CD8-positive, alpha-beta memory T cell (primary cell): ENCODE measurements at regions not wholly inside any gene's neighbourhood (a gene's known extent, or its start where the extent isn't known, plus 50 kb on each side); places are given as distances from the start of the nearest gene placed in this dataset.
"Not testable (repeated sequence)": the region's sequence is repeated elsewhere in the genome, so short reads cannot be mapped to it uniquely, and the experiment has no call there.

ENCODE experiments used
- CTCF ChIA-PET: fragments of 350-600 bp; sonication (Branson Sonifier 250); formaldehyde crosslinking; loops from one replicate; lab custom pipeline; 2021; ENCODE audit warnings: antibody characterized with exemption; lab: Charles Lee
- POLR2A ChIA-PET: fragments of 350-600 bp; sonication (Branson Sonifier 250); formaldehyde crosslinking; loops from one replicate; lab custom pipeline; 2021; ENCODE audit warnings: antibody characterized with exemption; lab: Charles Lee
- DNase-seq, 5 donors: peaks; one replicate each; pipeline versions ENCODE4 v3.0.0 to v3.0.0-alpha.2; 2020 to 2022; ENCODE audit warnings: mixed read lengths in 1 of 5
- H3K27ac ChIP-seq: one replicate; pipeline ENCODE4 v1.7.0; 2013; ENCODE audit warnings: low read depth, mild to moderate bottlenecking, low read length, moderate library complexity
- H3K27me3 ChIP-seq: 2 replicates; pipeline ENCODE4 v1.7.0; 2013; ENCODE audit warnings: low read length, mild to moderate bottlenecking; ENCODE audit not compliant: insufficient read depth, poor library complexity, severe bottlenecking
- H3K36me3 ChIP-seq: 2 replicates; pipeline ENCODE4 v1.7.0; 2013; ENCODE audit warnings: mild to moderate bottlenecking, low read length, moderate library complexity; ENCODE audit not compliant: insufficient read depth
- H3K4me1 ChIP-seq: 2 replicates; pipeline ENCODE4 v1.7.0; 2013; ENCODE audit warnings: mild to moderate bottlenecking, low read length, moderate library complexity; ENCODE audit not compliant: insufficient read depth
- H3K4me3 ChIP-seq: 2 replicates; pipeline ENCODE4 v1.7.0; 2013; ENCODE audit warnings: mild to moderate bottlenecking, low read length
- H3K9me3 ChIP-seq: 2 replicates; pipeline ENCODE4 v1.7.0; 2013; ENCODE audit warnings: mild to moderate bottlenecking, low read length
- H3K27ac Mint-ChIP-seq, 8 donors: one replicate each; pipeline ENCODE4 v1.8.0; 2020 to 2021; ENCODE audit warnings: mixed read lengths in 8 of 8, mild to moderate bottlenecking in 6 of 8, inconsistent platforms in 3 of 8, moderate library complexity in 3 of 8
- H3K27me3 Mint-ChIP-seq, 2 donors: one replicate each; pipeline ENCODE4 v1.8.0; 2020 to 2021; ENCODE audit warnings: mixed read lengths in 2 of 2, mild to moderate bottlenecking in 1 of 2, moderate library complexity in 1 of 2
- H3K36me3 Mint-ChIP-seq, 3 donors: one replicate each; pipeline ENCODE4 v1.8.0; 2020 to 2021; ENCODE audit warnings: mixed read lengths in 3 of 3, inconsistent platforms in 1 of 3, mild to moderate bottlenecking in 1 of 3
- H3K4me1 Mint-ChIP-seq, 3 donors: one replicate each; pipeline ENCODE4 v1.8.0; 2020 to 2021; ENCODE audit warnings: mixed read lengths in 3 of 3, inconsistent platforms in 1 of 3, mild to moderate bottlenecking in 1 of 3
- H3K4me3 Mint-ChIP-seq, 7 donors: one replicate each; pipeline ENCODE4 v1.8.0; 2020 to 2021; ENCODE audit warnings: mixed read lengths in 7 of 7, mild to moderate bottlenecking in 6 of 7, moderate library complexity in 4 of 7, inconsistent platforms in 2 of 7
- H3K9me3 Mint-ChIP-seq, 5 donors: one replicate each; pipeline ENCODE4 v1.8.0; 2020 to 2022; ENCODE audit warnings: mixed read lengths in 5 of 5, mild to moderate bottlenecking in 3 of 5, moderate library complexity in 2 of 5, inconsistent platforms in 1 of 5

DNA sequence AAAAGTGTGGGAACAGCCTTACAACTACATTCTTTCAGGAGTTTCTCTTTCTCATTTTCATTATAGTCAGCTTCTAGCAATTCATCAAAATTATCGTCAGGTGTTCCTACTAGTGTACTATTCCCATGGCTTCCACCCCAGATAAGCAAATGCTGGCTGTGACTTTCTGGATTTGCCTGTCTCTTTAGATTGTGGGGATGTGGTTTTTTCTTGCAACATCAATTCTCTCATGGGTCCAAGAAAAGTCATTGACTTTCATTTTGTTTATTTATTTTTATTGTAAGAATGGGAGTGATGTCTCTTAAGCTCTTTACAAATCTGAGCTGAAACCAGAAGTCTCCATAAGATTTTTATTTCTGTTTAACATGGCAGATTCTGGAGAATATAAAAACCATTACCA is 349.7 kb upstream of the SEMA3C start:
- no peaks in the 10 kb centered on the region for H3K4me1 Mint-ChIP-seq
- ChIA-PET POLR2A (no interaction called here), CTCF (no interaction called here)
- no peak overlapping the region for H3K27ac Mint-ChIP-seq
- H3K36me3 ChIP-seq: no peaks in the 10 kb centered on the region
- DNase-seq: no peak
- no peaks in the 10 kb centered on the region for H3K27me3 ChIP-seq
- H3K4me1 ChIP-seq: no peaks in the 10 kb centered on the region
- H3K27me3 Mint-ChIP-seq: no peaks in the 10 kb centered on the region
- no peaks in the 10 kb centered on the region for H3K36me3 Mint-ChIP-seq
- no peak overlapping the region for H3K4me3 ChIP-seq
- H3K9me3 Mint-ChIP-seq: peaks cover 2 to 17% (median 6%) of the 10 kb centered on the region in 5 donors
- no peak overlapping the region for H3K27ac ChIP-seq
- no peak overlapping the region for H3K4me3 Mint-ChIP-seq
- no peaks in the 10 kb centered on the region for H3K9me3 ChIP-seq

DNA sequence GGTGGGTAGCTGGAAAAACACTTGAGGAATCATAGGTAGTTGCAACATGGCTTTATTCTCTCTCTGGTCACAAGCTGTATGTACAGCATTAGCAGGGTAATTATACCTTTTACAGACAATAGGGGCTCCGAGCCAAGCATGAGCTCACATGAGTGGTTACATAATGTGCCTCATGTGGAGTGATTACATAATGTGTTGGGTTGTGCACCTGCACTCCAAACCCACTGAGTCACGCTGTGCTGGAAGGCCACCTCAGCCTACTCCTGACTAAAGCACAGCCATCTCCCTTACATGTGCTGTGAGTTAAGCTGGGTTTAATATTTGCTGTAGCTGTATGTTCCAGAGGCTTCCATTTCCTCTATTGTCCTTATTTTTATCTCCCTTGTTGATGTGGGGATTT is 348.7 kb upstream of the SEMA3C start:
- ChIA-PET CTCF (no interaction called here), POLR2A (no interaction called here)
- Histone ChIP-seq H3K36me3 (no peaks in the 10 kb centered on the region), H3K9me3 (no peaks in the 10 kb centered on the region), H3K4me3 (no peak overlapping the region), H3K27ac (no peak overlapping the region), H3K4me1 (no peaks in the 10 kb centered on the region), H3K27me3 (no peaks in the 10 kb centered on the region)
- no peak overlapping the region for H3K27ac Mint-ChIP-seq
- no peak for DNase-seq
- H3K27me3 Mint-ChIP-seq: no peaks in the 10 kb centered on the region
- no peaks in the 10 kb centered on the region for H3K4me1 Mint-ChIP-seq
- no peaks in the 10 kb centered on the region for H3K36me3 Mint-ChIP-seq
- H3K9me3 Mint-ChIP-seq: peaks cover 2 to 19% (median 6%) of the 10 kb centered on the region in 5 donors
- H3K4me3 Mint-ChIP-seq: no peak overlapping the region

DNA sequence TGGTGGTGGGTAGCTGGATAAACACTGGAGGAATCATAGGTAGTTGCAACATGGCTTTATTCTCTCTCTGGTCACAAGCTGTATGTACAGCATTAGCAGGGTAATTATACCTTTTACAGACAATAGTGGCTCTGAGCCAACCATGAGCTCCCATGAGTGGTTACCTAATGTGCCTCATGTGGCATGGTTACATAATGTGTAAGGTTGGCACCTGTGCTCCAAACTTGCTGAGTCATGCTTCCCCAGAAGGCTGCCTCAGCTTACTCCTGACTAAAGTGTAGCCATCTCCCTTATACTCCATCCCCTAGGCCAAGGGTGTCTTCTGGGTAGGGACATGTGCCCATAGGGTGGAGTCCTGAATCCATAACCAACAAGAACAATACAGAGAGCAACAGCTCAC is 345.3 kb upstream of the SEMA3C start:
- Mint-ChIP-seq H3K36me3 (no peaks in the 10 kb centered on the region), H3K27ac (no peak overlapping the region), H3K4me1 (no peaks in the 10 kb centered on the region), H3K9me3 (peaks cover 2 to 32% (median 6%) of the 10 kb centered on the region in 5 donors), H3K27me3 (no peaks in the 10 kb centered on the region), H3K4me3 (no peak overlapping the region)
- ChIA-PET POLR2A (no interaction called here), CTCF (no interaction called here)
- Histone ChIP-seq H3K36me3 (no peaks in the 10 kb centered on the region), H3K9me3 (no peaks in the 10 kb centered on the region), H3K4me3 (no peak overlapping the region), H3K27ac (no peak overlapping the region), H3K4me1 (no peaks in the 10 kb centered on the region), H3K27me3 (no peaks in the 10 kb centered on the region)
- DNase-seq: no peak

DNA sequence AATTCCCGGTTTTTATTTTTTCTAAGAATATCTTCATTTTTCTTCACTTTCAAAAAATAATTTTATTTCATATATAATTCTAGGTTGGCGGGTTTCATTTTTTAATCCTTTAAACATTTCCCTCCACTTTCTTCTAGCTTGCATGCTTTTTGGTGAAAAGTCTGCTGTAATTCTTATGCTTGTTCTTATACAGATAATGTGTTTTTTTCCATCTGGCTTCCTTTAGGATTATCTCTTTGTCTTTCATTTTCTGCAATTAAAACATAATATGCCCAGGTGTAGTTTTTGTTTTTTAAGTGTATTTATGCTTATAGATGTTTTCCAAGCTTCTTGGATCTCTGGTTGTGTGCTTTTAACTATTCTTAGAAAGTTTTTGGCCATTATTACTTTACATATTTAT is 341.3 kb upstream of the SEMA3C start:
- POLR2A ChIA-PET: no interaction called here
- Histone ChIP-seq H3K4me3 (no peak overlapping the region), H3K27ac (no peak overlapping the region), H3K27me3 (no peaks in the 10 kb centered on the region), H3K4me1 (no peaks in the 10 kb centered on the region), H3K9me3 (no peaks in the 10 kb centered on the region), H3K36me3 (no peaks in the 10 kb centered on the region)
- Mint-ChIP-seq H3K9me3 (peaks cover 3 to 37% (median 9%) of the 10 kb centered on the region in 5 donors), H3K4me1 (no peaks in the 10 kb centered on the region), H3K27me3 (no peaks in the 10 kb centered on the region), H3K27ac (no peak overlapping the region), H3K36me3 (no peaks in the 10 kb centered on the region), H3K4me3 (no peak overlapping the region)
- CTCF ChIA-PET: no interaction called here
- no peak for DNase-seq

DNA sequence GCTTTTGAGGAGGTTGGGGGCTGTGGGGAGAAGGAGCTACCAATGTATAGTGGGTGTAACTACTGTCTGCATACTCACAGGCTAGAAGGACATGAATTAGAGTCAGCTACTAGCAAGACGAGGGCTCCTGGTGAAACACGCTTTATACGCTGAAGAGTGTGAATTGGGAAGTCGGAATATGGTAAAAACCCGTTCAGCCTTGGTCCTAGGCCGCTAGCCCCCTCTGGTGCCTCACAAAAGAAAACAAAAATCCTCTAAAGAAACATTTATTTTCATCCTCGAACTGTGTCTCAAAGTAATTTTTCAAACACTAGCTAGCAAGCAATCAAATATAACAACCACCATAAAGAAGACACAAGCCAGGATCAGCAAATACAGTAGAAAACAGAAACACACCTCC is 338.1 kb upstream of the SEMA3C start:
- H3K9me3 Mint-ChIP-seq: peaks cover 3 to 33% (median 8%) of the 10 kb centered on the region in 5 donors
- H3K27ac Mint-ChIP-seq: no peak overlapping the region
- CTCF ChIA-PET: no interaction called here
- H3K27me3 Mint-ChIP-seq: no peaks in the 10 kb centered on the region
- no peaks in the 10 kb centered on the region for H3K36me3 ChIP-seq
- no peak for DNase-seq
- H3K4me3 ChIP-seq: no peak overlapping the region
- no peaks in the 10 kb centered on the region for H3K9me3 ChIP-seq
- POLR2A ChIA-PET: no interaction called here
- H3K4me1 Mint-ChIP-seq: no peaks in the 10 kb centered on the region
- H3K36me3 Mint-ChIP-seq: no peaks in the 10 kb centered on the region
- H3K4me3 Mint-ChIP-seq: no peak overlapping the region
- H3K4me1 ChIP-seq: no peaks in the 10 kb centered on the region
- H3K27ac ChIP-seq: no peak overlapping the region
- no peaks in the 10 kb centered on the region for H3K27me3 ChIP-seq

DNA sequence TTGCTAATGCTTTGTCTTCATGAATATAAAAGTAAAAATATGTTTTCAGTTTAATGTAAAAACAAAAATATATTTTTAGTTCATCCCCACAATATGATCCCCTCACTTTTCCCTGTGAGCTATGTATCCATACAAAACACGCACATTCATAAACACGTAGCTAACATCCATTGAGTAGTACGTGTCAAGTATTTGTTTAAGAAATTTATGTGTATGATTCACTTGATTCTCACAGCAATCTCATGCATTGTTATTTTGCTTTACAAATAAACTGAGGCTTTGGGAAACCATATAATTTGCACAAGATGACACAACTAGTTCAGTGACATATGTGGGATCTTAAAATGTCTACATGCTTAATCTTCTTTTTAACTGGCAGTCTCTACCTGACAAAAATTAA is 329.6 kb upstream of the SEMA3C start:
- H3K36me3 ChIP-seq: no peaks in the 10 kb centered on the region
- DNase-seq: no peak
- Mint-ChIP-seq H3K36me3 (no peaks in the 10 kb centered on the region), H3K4me3 (no peak overlapping the region), H3K27me3 (no peaks in the 10 kb centered on the region), H3K4me1 (no peaks in the 10 kb centered on the region), H3K27ac (no peak overlapping the region), H3K9me3 (peaks cover 1 to 33% (median 9%) of the 10 kb centered on the region in 5 donors)
- POLR2A ChIA-PET: no interaction called here
- no peaks in the 10 kb centered on the region for H3K9me3 ChIP-seq
- no peak overlapping the region for H3K4me3 ChIP-seq
- CTCF ChIA-PET: no interaction called here
- H3K27me3 ChIP-seq: no peaks in the 10 kb centered on the region
- no peak overlapping the region for H3K27ac ChIP-seq
- no peaks in the 10 kb centered on the region for H3K4me1 ChIP-seq

DNA sequence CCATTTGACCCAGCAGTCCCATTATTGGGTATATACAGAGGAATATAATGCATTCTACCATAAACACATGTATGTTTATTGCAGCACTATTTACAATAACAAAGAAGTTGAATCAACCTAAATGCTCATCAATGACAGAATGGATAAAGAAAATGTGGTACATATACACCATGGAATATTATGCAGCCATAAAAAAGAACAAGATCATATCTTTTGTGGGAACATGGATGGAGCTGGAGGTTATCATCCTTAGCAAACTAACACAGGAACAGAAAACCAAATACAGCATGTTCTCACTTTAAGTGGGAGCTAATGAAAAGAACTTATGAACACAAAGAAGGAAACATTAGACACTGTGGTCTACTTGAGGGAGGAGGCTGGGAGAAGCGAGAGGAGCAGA is 328.5 kb upstream of the SEMA3C start:
- H3K27ac Mint-ChIP-seq, H3K27ac ChIP-seq, H3K4me1 ChIP-seq, H3K36me3 ChIP-seq, H3K27me3 ChIP-seq, H3K4me1 Mint-ChIP-seq, CTCF ChIA-PET, DNase-seq, H3K4me3 Mint-ChIP-seq, H3K9me3 ChIP-seq, POLR2A ChIA-PET, H3K36me3 Mint-ChIP-seq, H3K27me3 Mint-ChIP-seq, H3K4me3 ChIP-seq: not testable (repeated sequence)
- H3K9me3 Mint-ChIP-seq: peaks cover 1 to 33% (median 9%) of the 10 kb centered on the region in 5 donors

DNA sequence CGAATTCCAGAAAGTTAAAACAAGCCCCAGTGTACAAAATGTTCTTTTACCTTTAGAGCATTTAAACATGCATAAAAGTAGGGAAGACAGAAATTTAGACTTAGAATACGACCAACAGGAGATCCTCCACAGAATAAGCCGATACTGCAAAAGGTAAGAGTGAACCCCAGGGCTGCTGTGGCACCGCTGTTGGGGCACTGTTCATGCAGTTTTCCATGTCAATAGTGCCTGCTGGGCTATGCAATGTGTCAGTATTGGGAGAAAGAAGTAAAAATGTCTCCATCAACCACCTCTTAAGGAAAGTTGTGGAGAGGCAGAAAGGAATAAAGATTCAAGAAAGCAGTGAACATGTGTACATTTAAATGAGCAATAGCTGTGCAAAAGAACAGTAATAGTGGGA is 326.5 kb upstream of the SEMA3C start:
- H3K27me3 Mint-ChIP-seq: no peaks in the 10 kb centered on the region
- Histone ChIP-seq H3K4me3 (no peak overlapping the region), H3K4me1 (no peaks in the 10 kb centered on the region), H3K27me3 (no peaks in the 10 kb centered on the region), H3K36me3 (no peaks in the 10 kb centered on the region), H3K9me3 (no peaks in the 10 kb centered on the region), H3K27ac (no peak overlapping the region)
- H3K36me3 Mint-ChIP-seq: no peaks in the 10 kb centered on the region
- no peak for DNase-seq
- H3K4me1 Mint-ChIP-seq: no peaks in the 10 kb centered on the region
- CTCF ChIA-PET: no interaction called here
- H3K27ac Mint-ChIP-seq: no peak overlapping the region
- no peak overlapping the region for H3K4me3 Mint-ChIP-seq
- peaks cover 3 to 34% (median 13%) of the 10 kb centered on the region in 5 donors for H3K9me3 Mint-ChIP-seq
- POLR2A ChIA-PET: no interaction called here

DNA sequence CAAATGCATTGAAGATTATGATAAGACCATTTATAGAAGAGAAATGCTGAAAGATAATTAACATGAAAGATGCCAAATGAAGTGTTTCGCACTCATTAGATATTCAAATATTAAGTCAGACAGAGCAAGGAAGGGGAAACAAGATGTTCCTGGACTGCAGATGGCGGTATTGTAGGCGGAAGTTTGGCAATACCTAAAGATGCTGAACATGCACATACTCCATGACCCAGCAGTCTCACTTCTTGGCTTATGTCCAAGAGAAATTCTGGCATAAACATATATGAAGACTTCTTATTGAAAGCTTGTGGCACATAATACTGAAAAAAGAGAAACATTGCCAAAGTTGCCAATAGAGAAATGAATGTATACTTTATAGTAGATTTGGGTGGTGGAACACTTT is 325.4 kb upstream of the SEMA3C start:
- Mint-ChIP-seq H3K27ac (no peak overlapping the region), H3K4me3 (no peak overlapping the region), H3K27me3 (no peaks in the 10 kb centered on the region), H3K9me3 (peaks cover 3 to 34% (median 13%) of the 10 kb centered on the region in 5 donors), H3K36me3 (no peaks in the 10 kb centered on the region), H3K4me1 (no peaks in the 10 kb centered on the region)
- no peak for DNase-seq
- ChIA-PET CTCF (no interaction called here), POLR2A (no interaction called here)
- Histone ChIP-seq H3K36me3 (no peaks in the 10 kb centered on the region), H3K4me1 (no peaks in the 10 kb centered on the region), H3K27me3 (no peaks in the 10 kb centered on the region), H3K4me3 (no peak overlapping the region), H3K27ac (no peak overlapping the region), H3K9me3 (no peaks in the 10 kb centered on the region)
